A673 (cell line): ENCODE measurements at regions not wholly inside any gene's neighbourhood (a gene's known extent, or its start where the extent isn't known, plus 50 kb on each side); places are given as distances from the start of the nearest gene placed in this dataset.

ENCODE experiments used
- BruUV-seq: library from RNA; stranded (reverse); fragments of 400-500 nt; replicated peaks from 2 replicates; lab custom pipeline; 2021; lab: Mats Ljungman, UMichigan
- CTCF ChIA-PET: fragments of 300-600 bp; sonication (Branson Sonifier 250); formaldehyde crosslinking; loops from one replicate; lab custom pipeline; 2022; ENCODE audit warnings: antibody characterized with exemption; lab: Charles Lee
- POLR2A ChIA-PET: fragments of 300-600 bp; sonication (Branson Sonifier 250); formaldehyde crosslinking; loops from one replicate; lab custom pipeline; 2022; ENCODE audit warnings: antibody characterized with exemption; ENCODE audit not compliant: low non-redundant PET; lab: Charles Lee
- DNase-seq: peaks from one replicate; pipeline ENCODE4 v3.0.0-alpha.2; 2015; ENCODE audit warnings: low spot score
- H3K27ac ChIP-seq: fragments of 200-600 bp; sonication (generic); 2 replicates; pipeline ENCODE4 v1.5.1; 2016; ENCODE audit warnings: mixed run types, low read depth, mild to moderate bottlenecking, mixed read lengths, antibody characterized with exemption, low read length; ENCODE audit not compliant: poor library complexity, severe bottlenecking
- H3K27me3 ChIP-seq: fragments of 200-600 bp; sonication (generic); replicated peaks from 2 replicates; pipeline ENCODE4 v1.6.1; 2017; ENCODE audit warnings: mixed run types, low read depth, mild to moderate bottlenecking, mixed read lengths, antibody characterized with exemption, low read length; ENCODE audit not compliant: insufficient read depth, poor library complexity
- H3K36me3 ChIP-seq: fragments of 200-600 bp; sonication (generic); 2 replicates; pipeline ENCODE4 v1.6.1; 2016; ENCODE audit warnings: mixed run types, mild to moderate bottlenecking, mixed read lengths, antibody characterized with exemption, low read length; ENCODE audit not compliant: insufficient read depth, poor library complexity, severe bottlenecking
- H3K4me1 ChIP-seq: fragments of 200-600 bp; sonication (generic); 2 replicates; pipeline ENCODE4 v1.6.1; 2017; ENCODE audit warnings: mixed run types, mild to moderate bottlenecking, mixed read lengths, antibody characterized with exemption, low read length; ENCODE audit not compliant: insufficient read depth, poor library complexity, severe bottlenecking
- H3K4me3 ChIP-seq: fragments of 200-600 bp; sonication (generic); 2 replicates; pipeline ENCODE4 v1.5.1; 2016; ENCODE audit warnings: low read depth, mixed run types, mild to moderate bottlenecking, mixed read lengths, low read length; ENCODE audit not compliant: poor library complexity, severe bottlenecking
- H3K9me3 ChIP-seq: fragments of 200-600 bp; sonication (generic); 2 replicates; pipeline ENCODE4 v1.6.1; 2016; ENCODE audit warnings: mixed run types, low read depth, mild to moderate bottlenecking, mixed read lengths, antibody characterized with exemption, low read length; ENCODE audit not compliant: poor library complexity, severe bottlenecking
- CTCF ChIP-seq: fragments of 300-800, 200-600 bp; sonication (generic); conservative IDR thresholded peaks from 2 replicates; pipeline ENCODE4 v1.5.1; 2017; ENCODE audit warnings: low read depth, mild to moderate bottlenecking, antibody characterized with exemption, low read length, moderate library complexity, mixed read lengths
- EZH2 ChIP-seq: fragments of 200-600 bp; sonication (generic); IDR thresholded peaks from 2 replicates; pipeline ENCODE4 v1.6.1; 2017; ENCODE audit warnings: borderline replicate concordance, low read depth, mild to moderate bottlenecking, mixed read lengths, antibody characterized with exemption, low read length; ENCODE audit not compliant: poor library complexity, severe bottlenecking
- intact Hi-C: fragments of 100-400 bp; cut with micrococcal nuclease; formaldehyde crosslinking; loops from one replicate; pipeline ENCODE4 v1.10.0; 2022; ENCODE audit not compliant: unreplicated experiment

- BruUV-seq: no TSS peak
- TF ChIP-seq CTCF (no peak), EZH2 (no peak)
- ChIA-PET CTCF (no interaction called here), POLR2A (no interaction called here)
- no peaks in the 10 kb centered on the region for H3K27me3 ChIP-seq
- H3K9me3 ChIP-seq: no peaks in the 10 kb centered on the region
- no peaks in the 10 kb centered on the region for H3K36me3 ChIP-seq
- intact Hi-C loops: no loop called here
- no peak overlapping the region for H3K4me3 ChIP-seq
- H3K27ac ChIP-seq: no peak overlapping the region
- no peaks in the 10 kb centered on the region for H3K4me1 ChIP-seq
- no peak for DNase-seq
Measured at GRCh38 chr12:23433121-23433520, 516.3 kb downstream of the SOX5 start.

DNA sequence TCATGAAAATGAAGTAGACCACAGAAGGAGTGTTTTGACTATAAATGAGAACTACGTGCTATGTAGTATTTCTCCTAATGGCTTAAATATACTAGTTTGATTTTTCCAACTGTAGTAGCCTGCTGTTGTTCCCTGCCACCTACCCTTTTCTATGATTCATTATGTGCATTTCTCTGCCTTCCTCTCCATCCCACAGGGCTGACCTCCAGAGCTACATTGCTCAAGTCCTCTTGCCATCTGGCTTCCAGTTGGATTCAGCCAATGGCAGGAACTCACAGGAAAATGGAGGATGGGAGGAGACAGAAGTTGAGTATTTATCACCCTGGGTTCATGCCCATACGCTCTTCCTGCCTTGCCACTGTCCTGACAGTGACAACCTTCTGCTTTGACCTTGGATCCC, 515.3 kb downstream of the SOX5 start:
- DNase-seq: no peak
- TF ChIP-seq EZH2 (no peak), CTCF (no peak)
- no peaks in the 10 kb centered on the region for H3K4me1 ChIP-seq
- no peaks in the 10 kb centered on the region for H3K36me3 ChIP-seq
- ChIA-PET POLR2A (no interaction called here), CTCF (no interaction called here)
- no TSS peak for BruUV-seq
- H3K9me3 ChIP-seq: no peaks in the 10 kb centered on the region
- intact Hi-C loops: no loop called here
- no peak overlapping the region for H3K4me3 ChIP-seq
- H3K27ac ChIP-seq: no peak overlapping the region
- no peaks in the 10 kb centered on the region for H3K27me3 ChIP-seq

DNA sequence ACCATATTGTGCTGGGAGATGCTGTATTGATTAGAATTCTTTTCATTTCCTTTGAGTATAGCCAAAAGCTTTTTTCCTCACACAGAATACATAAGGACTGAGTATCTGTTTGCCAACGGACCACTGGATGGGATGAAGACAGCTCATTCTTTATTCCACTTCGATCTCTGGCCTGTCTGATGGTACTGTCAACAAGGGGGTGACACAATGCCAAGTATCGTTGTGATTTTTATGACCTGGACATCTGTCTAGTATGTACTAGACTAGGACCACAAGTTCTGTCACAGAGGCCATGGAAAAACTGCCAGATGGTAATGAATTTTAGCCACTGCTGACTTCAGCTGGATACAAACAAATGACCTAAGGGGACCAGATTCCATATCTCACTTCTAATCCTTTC, 502.7 kb downstream of the SOX5 start:
- Histone ChIP-seq H3K36me3 (no peaks in the 10 kb centered on the region), H3K4me3 (no peak overlapping the region), H3K4me1 (no peaks in the 10 kb centered on the region), H3K9me3 (no peaks in the 10 kb centered on the region), H3K27me3 (no peaks in the 10 kb centered on the region), H3K27ac (no peak overlapping the region)
- ChIA-PET CTCF (no interaction called here), POLR2A (no interaction called here)
- BruUV-seq: no TSS peak
- intact Hi-C loops: no loop called here
- TF ChIP-seq EZH2 (no peak), CTCF (no peak)
- DNase-seq: no peak
